ENCODE measurements at regions not wholly inside any gene's neighbourhood (a gene's known extent, or its start where the extent isn't known, plus 50 kb on each side); places are given as distances from the start of the nearest gene placed in this dataset.
"Not testable (repeated sequence)": the region's sequence is repeated elsewhere in the genome, so short reads cannot be mapped to it uniquely, and the experiment has no call there.

- Mint-ChIP-seq H3K9me3 (no peaks in the 10 kb centered on the region), H3K4me1 (no peaks in the 10 kb centered on the region), H3K27me3 (peaks cover 1% of the 10 kb centered on the region), H3K4me3 (no peak overlapping the region), H3K27ac (no peak overlapping the region), H3K36me3 (no peaks in the 10 kb centered on the region)
Observed at GRCh38 chr6:82419132-82419581, 55.5 kb downstream of the TPBG start.

GRCh38 chr6:82419859-82420258, 56.2 kb downstream of the TPBG start:
- Mint-ChIP-seq H3K4me1 (no peaks in the 10 kb centered on the region), H3K9me3 (no peaks in the 10 kb centered on the region), H3K4me3 (no peak overlapping the region), H3K27ac (no peak overlapping the region), H3K27me3 (peaks cover 1% of the 10 kb centered on the region), H3K36me3 (no peaks in the 10 kb centered on the region)

- Mint-ChIP-seq H3K4me1 (no peaks in the 10 kb centered on the region), H3K4me3 (no peak overlapping the region), H3K27ac (no peak overlapping the region)
Observed at GRCh38 chr6:82430611-82431010, 67.0 kb downstream of the TPBG start.

GRCh38 chr6:82436740-82437139, 73.1 kb downstream of the TPBG start:
- Mint-ChIP-seq H3K27me3 (no peaks in the 10 kb centered on the region), H3K36me3 (no peaks in the 10 kb centered on the region), H3K4me3 (no peak overlapping the region), H3K4me1 (no peaks in the 10 kb centered on the region), H3K27ac (no peak overlapping the region), H3K9me3 (no peaks in the 10 kb centered on the region)

More at GRCh38 chr6:82430611-82431010, 67.0 kb downstream of the TPBG start:
- Mint-ChIP-seq H3K9me3 (no peaks in the 10 kb centered on the region), H3K27me3 (no peaks in the 10 kb centered on the region), H3K36me3 (no peaks in the 10 kb centered on the region)

- no peaks in the 10 kb centered on the region for H3K36me3 Mint-ChIP-seq
- no peak overlapping the region for H3K27ac Mint-ChIP-seq
- no peaks in the 10 kb centered on the region for H3K9me3 Mint-ChIP-seq
- no peak overlapping the region for H3K4me3 Mint-ChIP-seq
- no peaks in the 10 kb centered on the region for H3K27me3 Mint-ChIP-seq
- H3K4me1 Mint-ChIP-seq: no peaks in the 10 kb centered on the region
Observed at GRCh38 chr6:82437701-82438100, 74.1 kb downstream of the TPBG start.

GRCh38 chr6:82441047-82441855, 77.6 kb downstream of the TPBG start:
- Mint-ChIP-seq H3K4me3 (no peak overlapping the region), H3K27ac (no peak overlapping the region), H3K36me3 (no peaks in the 10 kb centered on the region), H3K27me3 (no peaks in the 10 kb centered on the region), H3K9me3 (no peaks in the 10 kb centered on the region), H3K4me1 (no peaks in the 10 kb centered on the region)

GRCh38 chr6:82442061-82442719, 78.6 kb downstream of the TPBG start:
- H3K4me1 Mint-ChIP-seq: no peaks in the 10 kb centered on the region
- H3K27me3 Mint-ChIP-seq: no peaks in the 10 kb centered on the region
- no peak overlapping the region for H3K4me3 Mint-ChIP-seq
- no peaks in the 10 kb centered on the region for H3K9me3 Mint-ChIP-seq
- H3K36me3 Mint-ChIP-seq: no peaks in the 10 kb centered on the region
- no peak overlapping the region for H3K27ac Mint-ChIP-seq

- Mint-ChIP-seq H3K36me3 (no peaks in the 10 kb centered on the region), H3K4me3 (no peak overlapping the region), H3K9me3 (peaks cover 25% of the 10 kb centered on the region), H3K27ac (no peak overlapping the region), H3K27me3 (no peaks in the 10 kb centered on the region), H3K4me1 (no peaks in the 10 kb centered on the region)
Observed at GRCh38 chr6:82458147-82458546, 94.5 kb downstream of the TPBG start.

GRCh38 chr6:82458705-82459104, 95.1 kb downstream of the TPBG start:
- Mint-ChIP-seq H3K36me3 (no peaks in the 10 kb centered on the region), H3K27me3 (no peaks in the 10 kb centered on the region)

GRCh38 chr6:82461536-82461935, 97.9 kb downstream of the TPBG start:
- Mint-ChIP-seq H3K27me3 (no peaks in the 10 kb centered on the region), H3K4me3 (no peak overlapping the region), H3K27ac (no peak overlapping the region), H3K36me3 (no peaks in the 10 kb centered on the region), H3K9me3 (peaks cover 10% of the 10 kb centered on the region), H3K4me1 (no peaks in the 10 kb centered on the region)

More at GRCh38 chr6:82458705-82459104, 95.1 kb downstream of the TPBG start:
- Mint-ChIP-seq H3K9me3 (peaks cover 25% of the 10 kb centered on the region), H3K4me1 (no peaks in the 10 kb centered on the region), H3K27ac (no peak overlapping the region), H3K4me3 (no peak overlapping the region)

- Mint-ChIP-seq H3K27ac (no peak overlapping the region), H3K4me1 (no peaks in the 10 kb centered on the region), H3K36me3 (no peaks in the 10 kb centered on the region), H3K27me3 (no peaks in the 10 kb centered on the region), H3K4me3 (no peak overlapping the region), H3K9me3 (peaks cover 5% of the 10 kb centered on the region)
Observed at GRCh38 chr6:82467338-82467737, 103.7 kb downstream of the TPBG start.

- H3K4me1 Mint-ChIP-seq, H3K27ac Mint-ChIP-seq, H3K9me3 Mint-ChIP-seq, H3K4me3 Mint-ChIP-seq, H3K36me3 Mint-ChIP-seq, H3K27me3 Mint-ChIP-seq: not testable (repeated sequence)
Observed at GRCh38 chr6:82470123-82470522, 106.5 kb downstream of the TPBG start.

- not testable (repeated sequence) for H3K36me3 Mint-ChIP-seq
Observed at GRCh38 chr6:82475106-82475505, 111.5 kb downstream of the TPBG start.

GRCh38 chr6:82484001-82484400, 120.4 kb downstream of the TPBG start:
- H3K36me3 Mint-ChIP-seq: no peaks in the 10 kb centered on the region
- H3K4me3 Mint-ChIP-seq: no peak overlapping the region
- H3K27ac Mint-ChIP-seq: no peak overlapping the region
- H3K27me3 Mint-ChIP-seq: no peaks in the 10 kb centered on the region
- H3K4me1 Mint-ChIP-seq: no peaks in the 10 kb centered on the region
- H3K9me3 Mint-ChIP-seq: peaks cover 15% of the 10 kb centered on the region

More at GRCh38 chr6:82475106-82475505, 111.5 kb downstream of the TPBG start:
- not testable (repeated sequence) for H3K9me3 Mint-ChIP-seq, H3K27me3 Mint-ChIP-seq, H3K4me3 Mint-ChIP-seq, H3K4me1 Mint-ChIP-seq, H3K27ac Mint-ChIP-seq

GRCh38 chr6:82484737-82485626, 121.4 kb downstream of the TPBG start:
- Mint-ChIP-seq H3K36me3 (no peaks in the 10 kb centered on the region), H3K27ac (no peak overlapping the region), H3K4me1 (no peaks in the 10 kb centered on the region), H3K27me3 (no peaks in the 10 kb centered on the region), H3K4me3 (no peak overlapping the region), H3K9me3 (peaks cover 15% of the 10 kb centered on the region)

Measured in activated naive CD4-positive, alpha-beta T cell treated with anti-CD3 and anti-CD28 coated beads, Interleukin-2, amount 50 U/mL, for 24 hours (primary cell).